ENCODE measurements at regions not wholly inside any gene's neighbourhood (a gene's known extent, or its start where the extent isn't known, plus 50 kb on each side); places are given as distances from the start of the nearest gene placed in this dataset.

GRCh38 chr2:221817878-221818277, 245.8 kb upstream of the EPHA4 start:
- WGBS, 2 donors, result 79 to 80% methylated on average over 3 of the region's 3 CpGs
- no peak overlapping the region for H3K4me3 ChIP-seq
- H3K27me3 ChIP-seq, result no peaks in the 10 kb centered on the region
- TF ChIP-seq POLR2A (IDR thresholded peaks at IDR 0.05) (no peak), CTCF (IDR thresholded peaks at IDR 0.05) (no peak)
- no peak for DNase-seq
- no peak for ATAC-seq
- H3K27ac ChIP-seq, result no peak overlapping the region
- H3K4me1 ChIP-seq, result peaks cover 4% of the 10 kb centered on the region
- H3K36me3 ChIP-seq (replicated peaks in 1 of 2; ENCODE audit: insufficient read depth in 1 of 2, low read depth in 2 of 2), result no peaks in the 10 kb centered on the region
- intact Hi-C loops (cut with DNase I), result no loop called here
- H3K9me3 ChIP-seq, result no peaks in the 10 kb centered on the region

- Histone ChIP-seq H3K4me3 (no peak overlapping the region), H3K27ac (no peak overlapping the region), H3K36me3 (replicated peaks in 1 of 2; ENCODE audit: insufficient read depth in 1 of 2, low read depth in 2 of 2) (no peaks in the 10 kb centered on the region), H3K27me3 (no peaks in the 10 kb centered on the region), H3K4me1 (peaks cover 4% of the 10 kb centered on the region), H3K9me3 (no peaks in the 10 kb centered on the region)
- DNase-seq (no peak), ATAC-seq (no peak)
- 84 to 88% methylated on average over 4 of the region's 4 CpGs for WGBS, 2 donors
- intact Hi-C loops (cut with DNase I), result no loop called here
- TF ChIP-seq POLR2A (IDR thresholded peaks at IDR 0.05) (no peak), CTCF (IDR thresholded peaks at IDR 0.05) (no peak)
These were observed 244.9 kb upstream of the EPHA4 start for GRCh38 chr2:221817052-221817451.

GRCh38 chr2:221816566-221816965, 244.5 kb upstream of the EPHA4 start:
- TF ChIP-seq CTCF (IDR thresholded peaks at IDR 0.05) (no peak), POLR2A (IDR thresholded peaks at IDR 0.05) (no peak)
- intact Hi-C loops (cut with DNase I), result no loop called here
- WGBS, 2 donors, result 75 to 78% methylated on average over 9 of the region's 9 CpGs
- ATAC-seq (no peak), DNase-seq (no peak)
- H3K36me3 ChIP-seq (replicated peaks in 1 of 2; ENCODE audit: insufficient read depth in 1 of 2, low read depth in 2 of 2), result no peaks in the 10 kb centered on the region
- H3K4me1 ChIP-seq, result peaks cover 4% of the 10 kb centered on the region
- no peak overlapping the region for H3K4me3 ChIP-seq
- H3K27me3 ChIP-seq, result no peaks in the 10 kb centered on the region
- no peaks in the 10 kb centered on the region for H3K9me3 ChIP-seq
- H3K27ac ChIP-seq, result no peak overlapping the region

GRCh38 chr2:221810650-221811049, 238.5 kb upstream of the EPHA4 start:
- no peaks in the 10 kb centered on the region for H3K4me1 ChIP-seq
- DNase-seq (no peak), ATAC-seq (no peak)
- TF ChIP-seq CTCF (IDR thresholded peaks at IDR 0.05), result no peak
- no peak for TF ChIP-seq POLR2A (IDR thresholded peaks at IDR 0.05)
- H3K4me3 ChIP-seq, result no peak overlapping the region
- H3K9me3 ChIP-seq, result peaks cover 0 to 3% (median 0%) of the 10 kb centered on the region in 3 donors
- intact Hi-C loops (cut with DNase I), result no loop called here
- H3K27ac ChIP-seq, result no peak overlapping the region
- no peaks in the 10 kb centered on the region for H3K36me3 ChIP-seq (replicated peaks in 1 of 2; ENCODE audit: insufficient read depth in 1 of 2, low read depth in 2 of 2)
- H3K27me3 ChIP-seq, result no peaks in the 10 kb centered on the region

- WGBS, 2 donors, result 27 to 30% methylated on average over 4 of the region's 4 CpGs
- DNase-seq, result no peak
- TF ChIP-seq CTCF (IDR thresholded peaks at IDR 0.05), result no peak
- no peak for TF ChIP-seq POLR2A (IDR thresholded peaks at IDR 0.05)
- intact Hi-C loops (cut with DNase I), result no loop called here
- no peaks in the 10 kb centered on the region for H3K36me3 ChIP-seq (replicated peaks in 1 of 2; ENCODE audit: insufficient read depth in 1 of 2, low read depth in 2 of 2)
- ATAC-seq, result no peak
- no peak overlapping the region for H3K27ac ChIP-seq
- no peak overlapping the region for H3K4me3 ChIP-seq
- H3K4me1 ChIP-seq, result no peaks in the 10 kb centered on the region
- H3K27me3 ChIP-seq, result no peaks in the 10 kb centered on the region
- peaks cover 0 to 3% (median 0%) of the 10 kb centered on the region in 3 donors for H3K9me3 ChIP-seq
These were observed 238.1 kb upstream of the EPHA4 start for GRCh38 chr2:221810245-221810644.
